ENCODE measurements at regions not wholly inside any gene's neighbourhood (a gene's known extent, or its start where the extent isn't known, plus 50 kb on each side); places are given as distances from the start of the nearest gene placed in this dataset.

DNA sequence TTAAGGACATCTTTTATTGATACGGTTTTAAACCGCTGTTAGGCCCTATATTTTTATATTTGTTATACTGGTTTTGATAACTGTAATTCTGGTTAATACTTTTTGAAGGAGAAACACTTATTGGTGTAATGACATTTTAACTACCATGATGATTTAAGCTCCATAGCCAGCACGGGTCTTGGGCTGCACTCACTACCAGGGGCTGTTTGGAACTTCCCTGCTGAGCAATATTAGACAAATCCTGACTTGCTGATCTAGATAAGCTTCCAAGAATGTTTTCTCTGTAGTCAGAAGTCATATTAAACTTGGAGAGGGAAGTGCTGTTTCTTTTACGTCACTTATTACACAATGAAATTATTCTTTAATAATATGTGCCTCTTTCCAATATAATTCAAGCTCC, 540.0 kb upstream of the GRAMD2B start:
- TF ChIP-seq GATA2 (IDR thresholded peaks at IDR 0.05; ENCODE audit: low read depth, low read length) (no peak), GATA3 (IDR thresholded peaks at IDR 0.05; ENCODE audit: low read depth, low read length) (no peak)

Measured in SH-SY5Y (cell line).